ENCODE measurements at regions not wholly inside any gene's neighbourhood (a gene's known extent, or its start where the extent isn't known, plus 50 kb on each side); places are given as distances from the start of the nearest gene placed in this dataset.

- Histone ChIP-seq H3K27ac (ENCODE audit: low read depth, low read length, poor library complexity, severe bottlenecking) (no peak overlapping the region), H2AFZ (ENCODE audit: low read length) (no peak overlapping the region), H3K9me3 (ENCODE audit: low read length) (no peaks in the 10 kb centered on the region), H3K9me2 (ENCODE audit: insufficient read depth, low read length) (no peaks in the 10 kb centered on the region), H4K20me1 (ENCODE audit: insufficient read depth, low read length) (no peaks in the 10 kb centered on the region), H3K79me2 (ENCODE audit: insufficient read depth, low read depth, low read length) (no peaks in the 10 kb centered on the region), H3K4me3 (ENCODE audit: low read depth, low read length, poor library complexity, severe bottlenecking) (no peak overlapping the region), H3K36me3 (ENCODE audit: insufficient read depth, low read length) (no peaks in the 10 kb centered on the region), H3K4me1 (ENCODE audit: insufficient read depth, low read length, poor library complexity, severe bottlenecking) (no peaks in the 10 kb centered on the region), H3K4me2 (ENCODE audit: low read length) (no peak overlapping the region)
- intact Hi-C loops (cut with micrococcal nuclease; ENCODE audit: unreplicated experiment) = no loop called here
- ChIA-PET POLR2A (no interaction called here), CTCF (ENCODE audit: unreplicated experiment) (no interaction called here)
- no TSS peak for BruUV-seq (replicated peaks)
- no peak for DNase-seq (ENCODE audit: low spot score)
- TF ChIP-seq EZH2phosphoT487 (IDR thresholded peaks at IDR 0.05; ENCODE audit: borderline replicate concordance, low read depth, low read length) = no peak
- TF ChIP-seq CTCF (conservative IDR thresholded peaks at IDR 0.05; ENCODE audit: low read length) = no peak
Observed at GRCh38 chr3:194269610-194270145, 81.5 kb downstream of the CPN2 start.

- Histone ChIP-seq H4K20me1 (ENCODE audit: insufficient read depth, low read length) (no peaks in the 10 kb centered on the region), H3K9me2 (ENCODE audit: insufficient read depth, low read length) (no peaks in the 10 kb centered on the region), H3K4me3 (ENCODE audit: low read depth, low read length, poor library complexity, severe bottlenecking) (no peak overlapping the region), H3K4me2 (ENCODE audit: low read length) (no peak overlapping the region), H3K4me1 (ENCODE audit: insufficient read depth, low read length, poor library complexity, severe bottlenecking) (no peaks in the 10 kb centered on the region), H3K9me3 (ENCODE audit: low read length) (no peaks in the 10 kb centered on the region), H3K79me2 (ENCODE audit: insufficient read depth, low read depth, low read length) (no peaks in the 10 kb centered on the region), H2AFZ (ENCODE audit: low read length) (no peak overlapping the region), H3K27ac (ENCODE audit: low read depth, low read length, poor library complexity, severe bottlenecking) (no peak overlapping the region), H3K36me3 (ENCODE audit: insufficient read depth, low read length) (no peaks in the 10 kb centered on the region)
- no peak for DNase-seq (ENCODE audit: low spot score)
- BruUV-seq (replicated peaks) = no TSS peak
- TF ChIP-seq CTCF (conservative IDR thresholded peaks at IDR 0.05; ENCODE audit: low read length) = no peak
- no peak for TF ChIP-seq EZH2phosphoT487 (IDR thresholded peaks at IDR 0.05; ENCODE audit: borderline replicate concordance, low read depth, low read length)
- intact Hi-C loops (cut with micrococcal nuclease; ENCODE audit: unreplicated experiment) = no loop called here
- ChIA-PET CTCF (ENCODE audit: unreplicated experiment) (no interaction called here), POLR2A (no interaction called here)
Observed at GRCh38 chr3:194270627-194271459, 80.3 kb downstream of the CPN2 start.

- no peaks in the 10 kb centered on the region for H4K20me1 ChIP-seq (ENCODE audit: insufficient read depth, low read length)
- no peak overlapping the region for H3K4me2 ChIP-seq (ENCODE audit: low read length)
- BruUV-seq (replicated peaks) = no TSS peak
- no peaks in the 10 kb centered on the region for H3K9me2 ChIP-seq (ENCODE audit: insufficient read depth, low read length)
- POLR2A ChIA-PET = interaction anchor here (0.7 kb wide), 2 partner anchors 307 to 768 kb away, joined by 3 read pairs; no protein-coding TSS in a partner anchor
- no peak overlapping the region for H3K27ac ChIP-seq (ENCODE audit: low read depth, low read length, poor library complexity, severe bottlenecking)
- DNase-seq (ENCODE audit: low spot score) = no peak
- H3K4me1 ChIP-seq (ENCODE audit: insufficient read depth, low read length, poor library complexity, severe bottlenecking) = no peaks in the 10 kb centered on the region
- TF ChIP-seq CTCF (conservative IDR thresholded peaks at IDR 0.05; ENCODE audit: low read length) = no peak
- no peak for TF ChIP-seq EZH2phosphoT487 (IDR thresholded peaks at IDR 0.05; ENCODE audit: borderline replicate concordance, low read depth, low read length)
- CTCF ChIA-PET (ENCODE audit: unreplicated experiment) = no interaction called here
- H2AFZ ChIP-seq (ENCODE audit: low read length) = no peak overlapping the region
- H3K36me3 ChIP-seq (ENCODE audit: insufficient read depth, low read length) = no peaks in the 10 kb centered on the region
- H3K79me2 ChIP-seq (ENCODE audit: insufficient read depth, low read depth, low read length) = no peaks in the 10 kb centered on the region
- H3K9me3 ChIP-seq (ENCODE audit: low read length) = no peaks in the 10 kb centered on the region
- intact Hi-C loops (cut with micrococcal nuclease; ENCODE audit: unreplicated experiment) = no loop called here
- no peak overlapping the region for H3K4me3 ChIP-seq (ENCODE audit: low read depth, low read length, poor library complexity, severe bottlenecking)
Observed at GRCh38 chr3:194271460-194272035, 79.6 kb downstream of the CPN2 start.
